ENCODE measurements at regions not wholly inside any gene's neighbourhood (a gene's known extent, or its start where the extent isn't known, plus 50 kb on each side); places are given as distances from the start of the nearest gene placed in this dataset.

GRCh38 chr9:36763778-36764177 is 191.1 kb downstream of the MELK start:
- DNase-seq (ENCODE audit: low read depth in 1 of 2, low spot score in 1 of 2): no peak

DNA sequence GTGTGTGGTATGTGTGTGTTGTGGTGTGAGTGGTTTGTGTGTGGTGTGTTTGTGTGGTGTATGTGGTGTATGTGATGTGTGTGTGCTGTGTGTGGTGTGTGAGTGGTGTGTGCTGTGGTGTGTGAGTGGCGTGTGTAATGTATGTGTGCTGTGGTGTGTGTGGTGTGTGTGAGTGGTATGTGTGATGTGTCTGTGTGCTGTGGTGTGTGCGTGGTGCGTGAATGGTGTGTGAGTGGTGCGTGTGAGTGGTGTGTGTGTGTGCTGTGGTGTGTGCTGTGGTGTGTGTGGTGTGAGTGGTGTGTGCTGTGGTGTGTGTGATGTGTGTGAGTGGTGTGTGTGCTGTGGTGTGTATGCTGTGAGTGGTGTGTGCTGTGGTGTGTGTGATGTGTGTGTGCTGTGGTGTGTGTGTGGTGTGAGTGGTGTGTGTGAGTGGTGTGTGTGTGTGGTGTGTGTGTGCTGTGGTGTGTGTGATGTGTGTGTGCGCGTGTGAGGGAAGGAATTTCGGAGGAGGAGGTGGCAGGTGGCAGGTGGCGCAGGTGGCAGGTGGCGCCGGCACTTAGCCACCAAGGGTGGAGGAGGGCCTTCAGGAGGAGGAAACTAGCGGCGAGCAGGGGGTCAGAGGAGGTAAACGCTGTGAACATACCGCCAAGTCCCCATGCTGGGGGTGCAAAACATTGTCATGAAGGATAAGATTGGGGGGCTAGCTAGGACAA is 191.8 kb downstream of the MELK start:
- DNase-seq (ENCODE audit: low read depth in 1 of 2, low spot score in 1 of 2): no peak

DNA sequence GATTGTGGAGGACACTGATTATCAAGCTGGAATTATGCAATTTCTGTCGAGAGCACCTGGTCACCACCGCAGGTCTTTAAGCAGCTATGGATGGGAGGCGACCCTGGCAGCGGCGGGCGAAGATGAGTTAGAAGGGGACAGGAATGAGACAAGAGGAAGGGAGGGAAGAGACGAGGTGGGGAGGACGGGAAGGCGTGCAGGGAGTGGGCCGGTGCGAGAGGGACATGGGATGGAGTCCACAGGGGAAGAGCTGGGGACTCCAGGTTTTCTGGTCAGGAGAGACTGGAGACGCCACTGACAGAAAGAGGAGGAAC is 192.3 kb downstream of the MELK start:
- DNase-seq (ENCODE audit: low read depth in 1 of 2, low spot score in 1 of 2): no peak

- peak; percentile 66 to 87 for DNase-seq (ENCODE audit: low read depth in 1 of 2, low spot score in 1 of 2)
Measured at GRCh38 chr9:36765468-36766341, 193.0 kb downstream of the MELK start.

DNA sequence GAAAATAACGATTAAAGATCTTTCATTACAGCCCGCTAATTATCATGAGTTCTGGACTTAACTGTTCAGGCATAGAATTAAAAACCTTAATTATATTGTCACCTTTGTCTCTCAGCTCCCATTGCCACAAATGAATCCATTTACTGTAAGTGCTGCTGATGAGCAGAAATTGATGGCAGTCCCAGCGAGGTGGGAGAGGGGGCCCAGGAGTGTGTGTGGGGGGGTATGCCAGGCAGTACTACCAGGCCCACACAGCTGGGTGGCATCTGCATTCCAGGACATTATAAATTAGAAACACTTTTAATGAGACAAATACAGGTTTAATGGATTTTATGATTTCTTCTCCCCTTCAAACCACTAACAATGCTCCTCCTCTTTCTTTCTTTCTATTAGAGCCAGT is 196.0 kb downstream of the MELK start:
- no peak for DNase-seq (ENCODE audit: low read depth in 1 of 2, low spot score in 1 of 2)

GRCh38 chr9:36770025-36770424 is 197.3 kb downstream of the MELK start:
- no peak for DNase-seq (ENCODE audit: low read depth in 1 of 2, low spot score in 1 of 2)

- no peak for DNase-seq (ENCODE audit: low read depth in 1 of 2, low spot score in 1 of 2)
Measured at GRCh38 chr9:36772449-36773403, 200.0 kb downstream of the MELK start.

DNA sequence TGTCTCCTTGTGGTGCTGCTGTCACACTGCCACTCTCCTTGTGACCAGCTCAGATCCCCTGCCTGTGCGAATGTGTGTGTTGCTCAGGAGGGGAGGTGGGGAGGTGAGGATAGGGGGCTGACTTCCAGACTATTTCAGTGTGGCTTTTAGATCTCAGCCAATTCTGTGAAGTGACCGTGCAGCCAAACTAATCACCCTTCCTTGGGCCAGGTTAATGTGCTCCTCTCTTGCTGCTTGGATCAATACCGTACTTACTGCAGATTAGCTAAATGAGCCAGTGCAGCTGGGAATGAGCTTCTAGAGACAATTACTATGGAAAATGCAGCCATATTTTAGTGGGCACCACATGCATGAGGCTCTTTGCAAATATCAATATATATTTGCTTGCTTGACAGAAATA is 206.0 kb downstream of the MELK start:
- no peak for DNase-seq (ENCODE audit: low read depth in 1 of 2, low spot score in 1 of 2)

- no peak for DNase-seq (ENCODE audit: low read depth in 1 of 2, low spot score in 1 of 2)
Measured at GRCh38 chr9:36779582-36779981, 206.9 kb downstream of the MELK start.

DNA sequence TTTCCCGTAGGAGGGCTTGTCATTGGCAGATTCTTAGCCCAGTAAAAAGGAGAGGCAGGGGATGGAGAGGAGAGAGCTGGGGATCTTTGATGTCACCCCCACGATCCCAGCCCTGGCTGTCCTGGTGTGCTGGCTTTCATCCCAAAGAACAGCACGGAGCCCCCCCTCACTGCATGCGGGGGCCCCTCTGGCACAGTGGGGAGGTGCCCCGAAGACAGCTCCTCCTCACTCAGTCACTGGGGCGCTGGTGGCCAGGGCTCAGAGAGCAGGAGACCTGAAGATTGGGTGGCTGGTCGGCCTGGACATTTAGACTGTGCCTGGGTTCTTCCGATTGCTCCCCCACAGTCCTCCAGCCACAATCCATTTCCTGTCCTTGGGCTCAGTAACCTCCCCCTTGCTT is 207.5 kb downstream of the MELK start:
- DNase-seq (ENCODE audit: low read depth in 1 of 2, low spot score in 1 of 2): no peak

- DNase-seq (ENCODE audit: low read depth in 1 of 2, low spot score in 1 of 2): no peak
Measured at GRCh38 chr9:36781533-36781932, 208.8 kb downstream of the MELK start.

Data from activated CD4-positive, alpha-beta T cell treated with anti-CD3 and anti-CD28 coated beads, Interleukin-2, amount 50 U/mL, for 24 hours (primary cell).